ENCODE measurements at regions not wholly inside any gene's neighbourhood (a gene's known extent, or its start where the extent isn't known, plus 50 kb on each side); places are given as distances from the start of the nearest gene placed in this dataset.
A peak's percentile ranks its signal among the peaks of the same experiment; 100 is the strongest.

GRCh38 chr17:56085576-56086267, 67.6 kb upstream of the ANKFN1 start:
- no peak for DNase-seq (ENCODE audit: low read depth)
- TF ChIP-seq, protein P1, sequence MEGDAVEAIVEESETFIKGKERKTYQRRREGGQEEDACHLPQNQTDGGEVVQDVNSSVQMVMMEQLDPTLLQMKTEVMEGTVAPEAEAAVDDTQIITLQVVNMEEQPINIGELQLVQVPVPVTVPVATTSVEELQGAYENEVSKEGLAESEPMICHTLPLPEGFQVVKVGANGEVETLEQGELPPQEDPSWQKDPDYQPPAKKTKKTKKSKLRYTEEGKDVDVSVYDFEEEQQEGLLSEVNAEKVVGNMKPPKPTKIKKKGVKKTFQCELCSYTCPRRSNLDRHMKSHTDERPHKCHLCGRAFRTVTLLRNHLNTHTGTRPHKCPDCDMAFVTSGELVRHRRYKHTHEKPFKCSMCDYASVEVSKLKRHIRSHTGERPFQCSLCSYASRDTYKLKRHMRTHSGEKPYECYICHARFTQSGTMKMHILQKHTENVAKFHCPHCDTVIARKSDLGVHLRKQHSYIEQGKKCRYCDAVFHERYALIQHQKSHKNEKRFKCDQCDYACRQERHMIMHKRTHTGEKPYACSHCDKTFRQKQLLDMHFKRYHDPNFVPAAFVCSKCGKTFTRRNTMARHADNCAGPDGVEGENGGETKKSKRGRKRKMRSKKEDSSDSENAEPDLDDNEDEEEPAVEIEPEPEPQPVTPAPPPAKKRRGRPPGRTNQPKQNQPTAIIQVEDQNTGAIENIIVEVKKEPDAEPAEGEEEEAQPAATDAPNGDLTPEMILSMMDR (conservative IDR thresholded peaks at IDR 0.05; ENCODE audit: low read length), result no peak
- no peak overlapping the region for H3K4me3 ChIP-seq (ENCODE audit: low read length)

DNA sequence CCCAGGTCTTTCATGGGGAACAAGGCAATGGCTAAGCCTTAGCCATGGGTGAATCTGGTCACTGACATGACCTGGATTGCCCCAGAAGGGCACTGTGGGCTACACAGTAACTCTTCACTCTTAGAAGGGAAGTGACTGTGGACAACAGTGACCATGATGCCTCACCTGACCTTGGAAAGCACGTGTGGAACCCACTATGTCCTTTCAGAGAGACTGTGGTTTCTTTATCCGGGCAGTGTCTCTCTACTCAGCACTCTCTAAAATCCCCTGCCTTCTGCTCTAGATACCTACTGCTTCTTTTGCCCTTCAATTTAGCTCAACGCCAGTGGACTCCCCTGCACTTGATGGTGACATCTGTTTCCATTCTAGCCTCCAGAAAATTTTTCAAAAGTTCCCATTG, 66.1 kb upstream of the ANKFN1 start:
- no peak overlapping the region for H3K4me3 ChIP-seq (ENCODE audit: low read length)
- DNase-seq (ENCODE audit: low read depth), result no peak
- TF ChIP-seq, protein P1 (conservative IDR thresholded peaks at IDR 0.05; ENCODE audit: low read length), result no peak

DNA sequence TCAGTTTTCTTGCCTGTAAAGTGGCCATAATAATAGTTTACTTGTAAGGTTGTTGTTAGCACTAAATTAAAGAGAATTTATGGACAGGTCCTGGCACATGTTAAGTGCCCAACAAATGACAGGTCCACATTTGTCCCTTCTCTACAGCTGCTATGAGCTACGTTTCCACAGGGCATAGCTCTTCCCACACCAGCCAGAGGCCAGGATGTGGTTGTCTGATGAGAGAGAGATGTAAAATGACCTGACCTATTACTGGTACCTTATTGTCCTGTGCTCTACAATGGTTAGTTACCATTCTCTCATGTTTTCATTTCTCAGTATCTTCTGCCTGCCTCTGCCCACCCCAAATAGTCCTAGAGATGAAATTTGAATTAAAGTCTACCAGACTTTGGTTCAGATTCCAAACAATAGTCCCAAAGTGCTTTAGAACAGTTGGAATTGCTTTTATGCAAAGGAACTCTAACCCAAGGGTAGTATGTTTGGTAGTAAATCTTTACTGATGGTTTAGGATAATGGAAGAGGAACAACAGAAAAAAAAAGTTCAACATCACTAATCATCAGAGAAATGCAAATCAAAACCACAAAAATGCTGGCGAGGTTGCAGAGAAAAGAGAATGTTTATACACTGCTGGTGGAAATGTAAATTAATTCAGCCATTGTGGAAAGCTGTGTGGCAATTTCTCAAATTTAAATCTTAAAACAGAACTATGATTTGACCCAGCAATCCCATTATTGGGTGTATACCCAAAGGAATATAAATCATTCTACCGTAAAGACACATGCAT, 57.1 kb upstream of the ANKFN1 start:
- peak; percentile 22 for DNase-seq (ENCODE audit: low read depth)
- H3K4me3 ChIP-seq (ENCODE audit: low read length), result no peak overlapping the region
- TF ChIP-seq, protein P1 (conservative IDR thresholded peaks at IDR 0.05; ENCODE audit: low read length), result no peak

DNA sequence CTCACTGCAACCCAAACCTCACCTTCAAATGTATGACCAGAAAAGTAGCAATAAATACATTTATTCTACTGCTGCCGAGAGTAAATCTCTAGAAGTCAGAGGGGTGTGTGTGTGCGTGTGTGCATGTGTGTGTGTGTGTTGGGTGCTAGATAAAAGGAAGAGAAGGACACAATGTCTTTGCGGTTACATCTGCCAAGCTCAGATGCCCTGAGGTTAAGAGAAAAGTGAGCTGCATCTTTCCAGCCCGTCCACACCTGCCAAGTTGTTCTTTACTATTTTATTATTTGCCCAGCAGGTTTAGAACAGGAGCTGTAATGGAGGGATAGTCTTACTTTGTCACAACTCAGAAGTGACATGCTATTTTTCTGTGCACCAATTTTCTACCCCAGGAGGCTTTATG, 54.5 kb upstream of the ANKFN1 start:
- no peak overlapping the region for H3K4me3 ChIP-seq (ENCODE audit: low read length)
- TF ChIP-seq, protein P1 (conservative IDR thresholded peaks at IDR 0.05; ENCODE audit: low read length), result no peak
- no peak for DNase-seq (ENCODE audit: low read depth)

GRCh38 chr17:56099649-56100048, 53.6 kb upstream of the ANKFN1 start:
- no peak overlapping the region for H3K4me3 ChIP-seq (ENCODE audit: low read length)
- DNase-seq (ENCODE audit: low read depth), result peak; percentile 37
- TF ChIP-seq, protein P1 (conservative IDR thresholded peaks at IDR 0.05; ENCODE audit: low read length), result no peak
